HL-60 (cell line): ENCODE measurements at regions not wholly inside any gene's neighbourhood (a gene's known extent, or its start where the extent isn't known, plus 50 kb on each side); places are given as distances from the start of the nearest gene placed in this dataset.

Experiments
- DNase-seq, 2 experiments: peaks; one replicate each; pipeline ENCODE4 v3.0.0-alpha.2; 2010 to 2020; ENCODE audit warnings: low read depth in 1 of 2, low spot score in 1 of 2
- H3K27ac ChIP-seq: fragments of 250-450 bp; sonication (Bioruptor Pico); replicated peaks from 2 replicates; pipeline ENCODE4 v1.5.1; 2020; ENCODE audit warnings: mild to moderate bottlenecking, moderate library complexity
- H3K27me3 ChIP-seq: fragments of 250-450 bp; sonication (Bioruptor Pico); 2 replicates; pipeline ENCODE4 v1.5.1; 2021; ENCODE audit warnings: mild to moderate bottlenecking, moderate library complexity; ENCODE audit not compliant: insufficient read depth, poor library complexity, severe bottlenecking
- H3K4me3 ChIP-seq: replicated peaks from 2 replicates; pipeline ENCODE4 v1.5.1; 2011; ENCODE audit warnings: mild to moderate bottlenecking, control low read depth, low read length; ENCODE audit not compliant: insufficient read depth
- GABPA ChIP-seq: IDR thresholded peaks from 2 replicates; pipeline ENCODE4 v1.6.1; 2012; ENCODE audit warnings: low read depth
- POLR2AphosphoS5 ChIP-seq: IDR thresholded peaks from 2 replicates; pipeline ENCODE4 v1.6.1; 2012; ENCODE audit warnings: low read depth
- REST ChIP-seq: IDR thresholded peaks from 2 replicates; pipeline ENCODE4 v1.6.1; 2012; ENCODE audit warnings: low read depth; ENCODE audit not compliant: insufficient replicate concordance
- SPI1 ChIP-seq: IDR thresholded peaks from 2 replicates; pipeline ENCODE4 v1.6.1; 2012; ENCODE audit warnings: low read depth, mild to moderate bottlenecking, borderline replicate concordance
- TF ChIP-seq, protein P1 (sequence below): IDR thresholded peaks from one replicate; pipeline ENCODE4 v1.5.1; 2011; ENCODE audit warnings: low read length, control low read depth, inconsistent platforms; ENCODE audit not compliant: insufficient read depth

DNA sequence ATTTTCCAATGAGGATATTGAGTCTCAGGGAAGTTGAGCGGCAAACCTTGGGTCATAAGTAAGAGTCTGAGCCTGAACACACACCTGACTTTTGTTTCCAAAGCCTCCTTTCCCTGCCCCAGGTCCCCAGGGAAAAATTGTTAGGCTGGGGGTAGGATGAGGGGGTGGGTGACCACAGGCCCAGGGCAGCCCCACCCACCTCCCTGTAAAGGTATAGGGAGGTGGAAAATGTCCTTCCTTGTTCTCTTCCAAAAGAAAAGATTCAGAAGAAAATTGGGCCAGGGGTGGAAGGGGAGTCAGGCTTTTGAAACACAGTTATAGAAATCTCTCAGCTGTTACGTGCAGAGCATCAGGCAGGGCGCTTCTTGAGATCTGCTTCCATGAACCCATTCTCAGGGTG is 129.7 kb upstream of the NGF start:
- Histone ChIP-seq H3K27me3 (no peaks in the 10 kb centered on the region), H3K4me3 (no peak overlapping the region), H3K27ac (no peak overlapping the region)
- no peak for DNase-seq
- TF ChIP-seq SPI1, result no peak
- no peak for TF ChIP-seq GABPA
- TF ChIP-seq, protein P1, sequence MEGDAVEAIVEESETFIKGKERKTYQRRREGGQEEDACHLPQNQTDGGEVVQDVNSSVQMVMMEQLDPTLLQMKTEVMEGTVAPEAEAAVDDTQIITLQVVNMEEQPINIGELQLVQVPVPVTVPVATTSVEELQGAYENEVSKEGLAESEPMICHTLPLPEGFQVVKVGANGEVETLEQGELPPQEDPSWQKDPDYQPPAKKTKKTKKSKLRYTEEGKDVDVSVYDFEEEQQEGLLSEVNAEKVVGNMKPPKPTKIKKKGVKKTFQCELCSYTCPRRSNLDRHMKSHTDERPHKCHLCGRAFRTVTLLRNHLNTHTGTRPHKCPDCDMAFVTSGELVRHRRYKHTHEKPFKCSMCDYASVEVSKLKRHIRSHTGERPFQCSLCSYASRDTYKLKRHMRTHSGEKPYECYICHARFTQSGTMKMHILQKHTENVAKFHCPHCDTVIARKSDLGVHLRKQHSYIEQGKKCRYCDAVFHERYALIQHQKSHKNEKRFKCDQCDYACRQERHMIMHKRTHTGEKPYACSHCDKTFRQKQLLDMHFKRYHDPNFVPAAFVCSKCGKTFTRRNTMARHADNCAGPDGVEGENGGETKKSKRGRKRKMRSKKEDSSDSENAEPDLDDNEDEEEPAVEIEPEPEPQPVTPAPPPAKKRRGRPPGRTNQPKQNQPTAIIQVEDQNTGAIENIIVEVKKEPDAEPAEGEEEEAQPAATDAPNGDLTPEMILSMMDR, result no peak
- TF ChIP-seq POLR2AphosphoS5, result no peak
- TF ChIP-seq REST, result no peak

GRCh38 chr1:115467196-115467595 is 129.1 kb upstream of the NGF start:
- DNase-seq, result no peak
- H3K4me3 ChIP-seq, result no peak overlapping the region
- TF ChIP-seq GABPA (no peak), SPI1 (no peak), POLR2AphosphoS5 (no peak), REST (no peak)
- TF ChIP-seq, protein P1, result no peak

DNA sequence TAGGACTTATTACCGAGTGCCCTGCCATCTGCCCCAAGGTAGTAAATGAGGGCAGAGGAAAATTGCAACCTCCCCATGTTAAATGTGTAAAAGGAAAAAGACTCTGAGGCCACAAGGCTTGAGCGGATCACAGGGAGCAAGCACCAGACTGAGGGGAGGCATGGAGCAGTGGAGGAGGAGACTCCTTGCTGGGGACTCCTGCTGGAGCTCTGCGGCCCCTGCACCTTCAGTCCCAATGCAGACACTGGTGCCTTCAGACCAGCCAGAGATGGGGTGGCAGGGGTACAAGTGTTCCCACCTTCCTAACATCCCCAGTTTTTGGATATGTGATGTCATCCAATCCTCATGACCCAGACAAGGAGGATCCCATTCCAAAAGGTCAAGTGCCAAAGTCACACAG is 128.4 kb upstream of the NGF start:
- H3K4me3 ChIP-seq, result no peak overlapping the region
- TF ChIP-seq REST (no peak), SPI1 (no peak), POLR2AphosphoS5 (no peak), GABPA (no peak)
- TF ChIP-seq, protein P1, result no peak
- no peak for DNase-seq
- no peaks in the 10 kb centered on the region for H3K27me3 ChIP-seq
- no peak overlapping the region for H3K27ac ChIP-seq

More at GRCh38 chr1:115467196-115467595, 129.1 kb upstream of the NGF start:
- Histone ChIP-seq H3K27ac (no peak overlapping the region), H3K27me3 (no peaks in the 10 kb centered on the region)
